ENCODE measurements at regions not wholly inside any gene's neighbourhood (a gene's known extent, or its start where the extent isn't known, plus 50 kb on each side); places are given as distances from the start of the nearest gene placed in this dataset.

- H3K36me3 ChIP-seq (ENCODE audit: control insufficient read depth in 2 of 2, extremely low read depth in 1 of 2, insufficient read depth in 1 of 2, low read length in 1 of 2), result no peaks in the 10 kb centered on the region
- ATAC-seq (replicated peaks in 1 of 4), result no peak
- Mint-ChIP-seq H3K4me1 (no peaks in the 10 kb centered on the region), H3K36me3 (no peaks in the 10 kb centered on the region), H3K27ac (no peak overlapping the region), H3K9me3 (peaks cover 0 to 5% (median 0%) of the 10 kb centered on the region in 3 donors), H3K27me3 (peaks cover 0 to 4% of the 10 kb centered on the region in 2 donors), H3K4me3 (no peak overlapping the region)
- H3K27me3 ChIP-seq (replicated peaks in 1 of 2; ENCODE audit: control insufficient read depth in 2 of 2, extremely low read depth in 1 of 2, insufficient read depth in 2 of 2, low read length in 1 of 2), result no peaks in the 10 kb centered on the region
- H3K27ac ChIP-seq (ENCODE audit: low read length), result no peak overlapping the region
- H3K4me1 ChIP-seq (ENCODE audit: control insufficient read depth in 1 of 2, extremely low read depth in 1 of 2, insufficient read depth in 2 of 2, low read length in 2 of 2), result no peaks in the 10 kb centered on the region
- ChIA-PET CTCF (no interaction called here), POLR2A (no interaction called here)
- no peak overlapping the region for H3K4me3 ChIP-seq (ENCODE audit: control insufficient read depth in 1 of 2, extremely low read depth in 1 of 2, low read length in 1 of 2)
- H3K9me3 ChIP-seq, result no peaks in the 10 kb centered on the region
- no peak for DNase-seq
Observed at GRCh38 chr4:104732766-104733165, 238.1 kb upstream of the CXXC4 start.

DNA sequence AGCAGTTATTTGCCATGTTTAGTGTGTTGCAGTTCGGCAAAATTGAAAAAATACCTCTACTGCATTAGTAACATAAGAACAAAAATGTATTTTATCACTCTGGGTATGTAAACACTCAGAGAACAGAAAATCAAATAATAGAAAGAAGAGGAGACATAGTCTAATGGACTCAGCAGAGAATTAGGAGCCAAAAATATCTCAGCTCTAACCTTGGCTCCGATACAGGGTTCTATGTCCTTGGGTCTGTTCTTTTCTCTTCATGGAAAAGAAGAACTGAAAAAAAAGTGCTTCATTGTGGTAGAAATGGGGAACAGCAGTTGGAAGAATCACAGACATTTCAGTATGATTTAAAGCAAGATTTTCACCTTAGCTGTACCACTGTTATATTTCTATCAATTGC lies 240.5 kb upstream of the CXXC4 start:
- Mint-ChIP-seq H3K4me1 (no peaks in the 10 kb centered on the region), H3K27ac (no peak overlapping the region), H3K4me3 (no peak overlapping the region), H3K9me3 (peaks cover 0 to 5% (median 0%) of the 10 kb centered on the region in 3 donors), H3K27me3 (peaks cover 0 to 4% of the 10 kb centered on the region in 2 donors), H3K36me3 (no peaks in the 10 kb centered on the region)
- no peaks in the 10 kb centered on the region for H3K4me1 ChIP-seq (ENCODE audit: control insufficient read depth in 1 of 2, extremely low read depth in 1 of 2, insufficient read depth in 2 of 2, low read length in 2 of 2)
- H3K36me3 ChIP-seq (ENCODE audit: control insufficient read depth in 2 of 2, extremely low read depth in 1 of 2, insufficient read depth in 1 of 2, low read length in 1 of 2), result no peaks in the 10 kb centered on the region
- no peak overlapping the region for H3K27ac ChIP-seq (ENCODE audit: low read length)
- H3K9me3 ChIP-seq, result no peaks in the 10 kb centered on the region
- POLR2A ChIA-PET, result no interaction called here
- no peak for DNase-seq
- CTCF ChIA-PET, result no interaction called here
- no peak for ATAC-seq (replicated peaks in 1 of 4)
- WGBS (ENCODE audit: insufficient coverage), result 100% methylated on average over 1 of the region's 2 CpGs
- H3K27me3 ChIP-seq (replicated peaks in 1 of 2; ENCODE audit: control insufficient read depth in 2 of 2, extremely low read depth in 1 of 2, insufficient read depth in 2 of 2, low read length in 1 of 2), result no peaks in the 10 kb centered on the region
- H3K4me3 ChIP-seq (ENCODE audit: control insufficient read depth in 1 of 2, extremely low read depth in 1 of 2, low read length in 1 of 2), result no peak overlapping the region

GRCh38 chr4:104740161-104740560 lies 245.5 kb upstream of the CXXC4 start:
- ChIA-PET CTCF (no interaction called here), POLR2A (no interaction called here)
- Histone ChIP-seq H3K4me1 (ENCODE audit: control insufficient read depth in 1 of 2, extremely low read depth in 1 of 2, insufficient read depth in 2 of 2, low read length in 2 of 2) (no peaks in the 10 kb centered on the region), H3K9me3 (no peaks in the 10 kb centered on the region), H3K36me3 (ENCODE audit: control insufficient read depth in 2 of 2, extremely low read depth in 1 of 2, insufficient read depth in 1 of 2, low read length in 1 of 2) (no peaks in the 10 kb centered on the region), H3K27ac (ENCODE audit: low read length) (no peak overlapping the region), H3K27me3 (replicated peaks in 1 of 2; ENCODE audit: control insufficient read depth in 2 of 2, extremely low read depth in 1 of 2, insufficient read depth in 2 of 2, low read length in 1 of 2) (no peaks in the 10 kb centered on the region), H3K4me3 (ENCODE audit: control insufficient read depth in 1 of 2, extremely low read depth in 1 of 2, low read length in 1 of 2) (no peak overlapping the region)
- H3K27me3 Mint-ChIP-seq, result peaks cover 0 to 4% of the 10 kb centered on the region in 2 donors
- ATAC-seq (replicated peaks in 1 of 4), result no peak
- peaks cover 0 to 5% (median 0%) of the 10 kb centered on the region in 3 donors for H3K9me3 Mint-ChIP-seq
- no peak overlapping the region for H3K27ac Mint-ChIP-seq
- no peaks in the 10 kb centered on the region for H3K4me1 Mint-ChIP-seq
- no CpG with 5 or more reads among the region's 3 CpGs for WGBS (ENCODE audit: insufficient coverage)
- DNase-seq, result no peak
- no peaks in the 10 kb centered on the region for H3K36me3 Mint-ChIP-seq
- H3K4me3 Mint-ChIP-seq, result no peak overlapping the region

DNA sequence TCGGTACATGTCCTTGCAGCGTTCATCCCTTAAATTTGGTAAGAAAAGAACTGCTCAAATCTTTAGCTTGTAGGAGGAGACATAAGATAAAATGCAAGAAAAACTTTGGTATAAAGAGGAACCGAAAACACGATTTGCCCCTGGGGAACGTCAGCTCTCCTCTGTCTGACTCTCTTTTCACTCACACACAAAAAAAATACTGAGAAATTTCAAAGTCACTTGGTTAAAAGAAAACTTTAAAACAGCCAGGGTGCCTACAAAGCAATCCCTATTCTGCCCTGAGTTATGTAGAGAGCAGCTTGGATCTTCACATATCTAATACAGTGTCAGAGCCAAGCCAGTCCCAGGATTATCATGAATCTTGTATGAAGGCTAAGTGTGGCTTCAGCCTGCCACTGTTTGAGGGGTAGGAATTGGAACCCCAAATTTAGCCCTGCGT lies 248.5 kb upstream of the CXXC4 start:
- DNase-seq (no peak), ATAC-seq (replicated peaks in 1 of 4) (no peak)
- H3K27me3 Mint-ChIP-seq, result no peaks in the 10 kb centered on the region
- no peak overlapping the region for H3K4me3 ChIP-seq (ENCODE audit: control insufficient read depth in 1 of 2, extremely low read depth in 1 of 2, low read length in 1 of 2)
- H3K27me3 ChIP-seq (replicated peaks in 1 of 2; ENCODE audit: control insufficient read depth in 2 of 2, extremely low read depth in 1 of 2, insufficient read depth in 2 of 2, low read length in 1 of 2), result no peaks in the 10 kb centered on the region
- POLR2A ChIA-PET, result no interaction called here
- H3K9me3 ChIP-seq, result peaks cover 2% of the 10 kb centered on the region
- H3K36me3 ChIP-seq (ENCODE audit: control insufficient read depth in 2 of 2, extremely low read depth in 1 of 2, insufficient read depth in 1 of 2, low read length in 1 of 2), result no peaks in the 10 kb centered on the region
- H3K36me3 Mint-ChIP-seq, result no peaks in the 10 kb centered on the region
- H3K27ac ChIP-seq (ENCODE audit: low read length), result no peak overlapping the region
- no peaks in the 10 kb centered on the region for H3K9me3 Mint-ChIP-seq
- H3K27ac Mint-ChIP-seq, result no peak overlapping the region
- no peak overlapping the region for H3K4me3 Mint-ChIP-seq
- H3K4me1 Mint-ChIP-seq, result no peaks in the 10 kb centered on the region
- CTCF ChIA-PET, result no interaction called here
- H3K4me1 ChIP-seq (ENCODE audit: control insufficient read depth in 1 of 2, extremely low read depth in 1 of 2, insufficient read depth in 2 of 2, low read length in 2 of 2), result no peaks in the 10 kb centered on the region
- 40% methylated on average over 1 of the region's 6 CpGs for whole genome bisulfite sequencing (ENCODE audit: insufficient coverage)

DNA sequence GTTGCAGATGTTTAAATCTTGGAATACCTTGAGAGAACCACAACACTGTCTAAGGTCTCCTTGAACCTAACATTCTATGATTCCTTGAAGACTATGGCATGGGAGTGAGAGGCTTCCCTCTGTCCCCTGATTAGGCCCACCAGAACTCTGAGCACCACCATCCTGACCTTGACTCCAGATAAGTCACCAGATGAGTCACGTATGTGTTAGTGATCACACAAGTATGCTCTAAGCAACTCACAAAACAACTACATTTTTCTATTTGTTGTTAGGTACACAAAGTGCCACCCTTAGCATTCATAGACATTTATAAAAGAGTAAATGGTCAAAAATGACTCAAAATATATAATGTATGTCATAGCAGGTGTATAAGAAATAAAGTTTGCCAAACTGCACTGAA lies 252.9 kb upstream of the CXXC4 start:
- CTCF ChIA-PET, result no interaction called here
- Mint-ChIP-seq H3K27ac (no peak overlapping the region), H3K9me3 (no peaks in the 10 kb centered on the region), H3K4me1 (peaks cover 0 to 1% (median 0%) of the 10 kb centered on the region in 3 donors), H3K4me3 (no peak overlapping the region), H3K27me3 (no peaks in the 10 kb centered on the region), H3K36me3 (no peaks in the 10 kb centered on the region)
- Histone ChIP-seq H3K27ac (ENCODE audit: low read length) (no peak overlapping the region), H3K36me3 (ENCODE audit: control insufficient read depth in 2 of 2, extremely low read depth in 1 of 2, insufficient read depth in 1 of 2, low read length in 1 of 2) (no peaks in the 10 kb centered on the region), H3K27me3 (replicated peaks in 1 of 2; ENCODE audit: control insufficient read depth in 2 of 2, extremely low read depth in 1 of 2, insufficient read depth in 2 of 2, low read length in 1 of 2) (no peaks in the 10 kb centered on the region), H3K4me1 (ENCODE audit: control insufficient read depth in 1 of 2, extremely low read depth in 1 of 2, insufficient read depth in 2 of 2, low read length in 2 of 2) (no peaks in the 10 kb centered on the region), H3K9me3 (peaks cover 2% of the 10 kb centered on the region), H3K4me3 (ENCODE audit: control insufficient read depth in 1 of 2, extremely low read depth in 1 of 2, low read length in 1 of 2) (no peak overlapping the region)
- no CpG with 5 or more reads among the region's 1 CpG for WGBS (ENCODE audit: insufficient coverage)
- POLR2A ChIA-PET, result no interaction called here
- ATAC-seq (replicated peaks in 1 of 4) (no peak), DNase-seq (no peak)

DNA sequence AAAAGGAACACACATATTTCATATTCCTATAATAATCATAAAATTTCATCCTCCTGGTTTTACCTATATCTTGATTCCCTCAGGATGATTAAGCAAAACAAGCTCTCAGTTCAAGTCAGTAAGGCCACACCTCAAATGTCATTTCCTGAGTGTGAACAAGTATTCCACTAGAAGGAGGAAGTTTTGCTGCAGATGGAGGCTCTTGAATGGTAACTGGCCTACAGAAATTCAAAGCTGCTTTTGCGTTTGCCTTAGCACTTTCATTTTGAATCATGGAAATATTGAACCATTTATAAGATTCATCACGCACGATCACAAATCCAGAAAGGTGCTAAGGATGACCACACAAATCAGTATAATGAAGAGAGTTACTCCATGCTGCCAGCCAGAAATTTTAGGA lies 254.4 kb upstream of the CXXC4 start:
- DNase-seq (no peak), ATAC-seq (replicated peaks in 1 of 4) (no peak)
- Mint-ChIP-seq H3K27ac (no peak overlapping the region), H3K9me3 (peaks cover 0 to 2% (median 0%) of the 10 kb centered on the region in 3 donors), H3K27me3 (no peaks in the 10 kb centered on the region), H3K36me3 (no peaks in the 10 kb centered on the region), H3K4me1 (peaks cover 0 to 1% (median 0%) of the 10 kb centered on the region in 3 donors), H3K4me3 (no peak overlapping the region)
- WGBS (ENCODE audit: insufficient coverage), result no CpG with 5 or more reads among the region's 3 CpGs
- Histone ChIP-seq H3K9me3 (peaks cover 2% of the 10 kb centered on the region), H3K27ac (ENCODE audit: low read length) (no peak overlapping the region), H3K36me3 (ENCODE audit: control insufficient read depth in 2 of 2, extremely low read depth in 1 of 2, insufficient read depth in 1 of 2, low read length in 1 of 2) (no peaks in the 10 kb centered on the region), H3K4me3 (ENCODE audit: control insufficient read depth in 1 of 2, extremely low read depth in 1 of 2, low read length in 1 of 2) (no peak overlapping the region), H3K27me3 (replicated peaks in 1 of 2; ENCODE audit: control insufficient read depth in 2 of 2, extremely low read depth in 1 of 2, insufficient read depth in 2 of 2, low read length in 1 of 2) (no peaks in the 10 kb centered on the region), H3K4me1 (ENCODE audit: control insufficient read depth in 1 of 2, extremely low read depth in 1 of 2, insufficient read depth in 2 of 2, low read length in 2 of 2) (no peaks in the 10 kb centered on the region)
- ChIA-PET POLR2A (no interaction called here), CTCF (no interaction called here)

- ATAC-seq (replicated peaks in 1 of 4) (no peak), DNase-seq (no peak)
- H3K27ac Mint-ChIP-seq, result no peak overlapping the region
- Histone ChIP-seq H3K4me3 (ENCODE audit: control insufficient read depth in 1 of 2, extremely low read depth in 1 of 2, low read length in 1 of 2) (no peak overlapping the region), H3K27me3 (replicated peaks in 1 of 2; ENCODE audit: control insufficient read depth in 2 of 2, extremely low read depth in 1 of 2, insufficient read depth in 2 of 2, low read length in 1 of 2) (no peaks in the 10 kb centered on the region), H3K27ac (ENCODE audit: low read length) (no peak overlapping the region), H3K4me1 (ENCODE audit: control insufficient read depth in 1 of 2, extremely low read depth in 1 of 2, insufficient read depth in 2 of 2, low read length in 2 of 2) (no peaks in the 10 kb centered on the region), H3K36me3 (ENCODE audit: control insufficient read depth in 2 of 2, extremely low read depth in 1 of 2, insufficient read depth in 1 of 2, low read length in 1 of 2) (no peaks in the 10 kb centered on the region), H3K9me3 (peaks cover 2% of the 10 kb centered on the region)
- WGBS (ENCODE audit: insufficient coverage), result no CpG with 5 or more reads among the region's 2 CpGs
- H3K4me3 Mint-ChIP-seq, result no peak overlapping the region
- H3K4me1 Mint-ChIP-seq, result peaks cover 0 to 1% (median 0%) of the 10 kb centered on the region in 3 donors
- no peaks in the 10 kb centered on the region for H3K27me3 Mint-ChIP-seq
- POLR2A ChIA-PET, result no interaction called here
- H3K36me3 Mint-ChIP-seq, result no peaks in the 10 kb centered on the region
- CTCF ChIA-PET, result no interaction called here
- peaks cover 0 to 4% (median 0%) of the 10 kb centered on the region in 3 donors for H3K9me3 Mint-ChIP-seq
Observed at GRCh38 chr4:104750008-104750407, 255.3 kb upstream of the CXXC4 start.
